ENCODE measurements at regions not wholly inside any gene's neighbourhood (a gene's known extent, or its start where the extent isn't known, plus 50 kb on each side); places are given as distances from the start of the nearest gene placed in this dataset.

GRCh38 chr16:79295162-79295561 is 305.4 kb downstream of the MAF start:
- DNase-seq: no peak

GRCh38 chr16:79294568-79294967 is 306.0 kb downstream of the MAF start:
- no peak for DNase-seq

- DNase-seq: no peak
Observed at GRCh38 chr16:79293836-79294460, 306.6 kb downstream of the MAF start.

- no peak for DNase-seq
Observed at GRCh38 chr16:79288066-79288465, 312.5 kb downstream of the MAF start.

GRCh38 chr16:79287424-79287917 is 313.1 kb downstream of the MAF start:
- no peak for DNase-seq

GRCh38 chr16:79286646-79287423 is 313.7 kb downstream of the MAF start:
- peak; percentile 88 for DNase-seq

- DNase-seq: peak; percentile 30
Observed at GRCh38 chr16:79284766-79285165, 315.8 kb downstream of the MAF start.

GRCh38 chr16:79283578-79283977 is 317.0 kb downstream of the MAF start:
- DNase-seq: no peak

- no peak for DNase-seq
Observed at GRCh38 chr16:79282806-79283205, 317.7 kb downstream of the MAF start.

- DNase-seq: no peak
Observed at GRCh38 chr16:79278506-79278905, 322.0 kb downstream of the MAF start.

GRCh38 chr16:79276501-79276900 is 324.0 kb downstream of the MAF start:
- no peak for DNase-seq

- DNase-seq: no peak
Observed at GRCh38 chr16:79274264-79274663, 326.3 kb downstream of the MAF start.

- DNase-seq: no peak
Observed at GRCh38 chr16:79272141-79272577, 328.4 kb downstream of the MAF start.

- DNase-seq: no peak
Observed at GRCh38 chr16:79271583-79271982, 329.0 kb downstream of the MAF start.

- no peak for DNase-seq
Observed at GRCh38 chr16:79270011-79270410, 330.5 kb downstream of the MAF start.

- no peak for DNase-seq
Observed at GRCh38 chr16:79269211-79269863, 331.2 kb downstream of the MAF start.

GRCh38 chr16:79267781-79268180 is 332.8 kb downstream of the MAF start:
- DNase-seq: no peak

GRCh38 chr16:79267146-79267545 is 333.4 kb downstream of the MAF start:
- DNase-seq: no peak

- no peak for DNase-seq
Observed at GRCh38 chr16:79265701-79266100, 334.8 kb downstream of the MAF start.

- DNase-seq: no peak
Observed at GRCh38 chr16:79265196-79265595, 335.3 kb downstream of the MAF start.

GRCh38 chr16:79264237-79265109 is 336.1 kb downstream of the MAF start:
- no peak for DNase-seq

GRCh38 chr16:79263425-79263824 is 337.1 kb downstream of the MAF start:
- no peak for DNase-seq
